Urinary bladder (tissue), 3 donors: ENCODE measurements at regions not wholly inside any gene's neighbourhood (a gene's known extent, or its start where the extent isn't known, plus 50 kb on each side); places are given as distances from the start of the nearest gene placed in this dataset.
"Not testable (repeated sequence)": the region's sequence is repeated elsewhere in the genome, so short reads cannot be mapped to it uniquely, and the experiment has no call there.

Experiments used
- DNase-seq: peaks from one replicate; pipeline ENCODE4 v3.0.0-alpha.2; 2015; ENCODE audit errors: extremely low spot score
- H3K27ac ChIP-seq: one replicate; pipeline ENCODE4 v1.5.1; 2013; ENCODE audit warnings: low read depth, mild to moderate bottlenecking, moderate library complexity
- H3K36me3 ChIP-seq: one replicate; pipeline ENCODE4 v1.6.1; 2013; ENCODE audit warnings: mild to moderate bottlenecking, moderate library complexity; ENCODE audit not compliant: insufficient read depth
- H3K4me1 ChIP-seq: one replicate; pipeline ENCODE4 v1.6.1; 2013; ENCODE audit warnings: mild to moderate bottlenecking, moderate library complexity; ENCODE audit not compliant: insufficient read depth
- H3K4me3 ChIP-seq: one replicate; pipeline ENCODE4 v1.5.1; 2013; ENCODE audit warnings: low read depth, low read length
- WGBS: extraction: QIAGEN DNeasy Blood & Tissue Kit; methylation state at CpG from one replicate; pipeline ENCODE4 v1.1.7; 2013; 5-methylcytosine and 5-hydroxymethylcytosine counted together
- donor health status: healthy with polysubstance abuse.
- donor health status: healthy.

- not testable (repeated sequence) for H3K4me3 ChIP-seq, H3K36me3 ChIP-seq, H3K4me1 ChIP-seq, H3K27ac ChIP-seq, DNase-seq
- 87% methylated on average over 32 of the region's 32 CpGs for WGBS
Measured at GRCh38 chr15:77896147-77897112, 181.1 kb downstream of the TBC1D2B start.

- H3K4me3 ChIP-seq, result no peak overlapping the region
- no peak for DNase-seq
- no peak overlapping the region for H3K27ac ChIP-seq
- H3K4me1 ChIP-seq, result no peaks in the 10 kb centered on the region
- H3K36me3 ChIP-seq, result no peaks in the 10 kb centered on the region
- WGBS, result 86% methylated on average over 3 of the region's 3 CpGs
Measured at GRCh38 chr15:77895742-77896141, 181.8 kb downstream of the TBC1D2B start.

GRCh38 chr15:77895145-77895544 is 182.4 kb downstream of the TBC1D2B start:
- 67% methylated on average over 4 of the region's 4 CpGs for WGBS
- not testable (repeated sequence) for DNase-seq, H3K4me3 ChIP-seq, H3K4me1 ChIP-seq, H3K36me3 ChIP-seq, H3K27ac ChIP-seq

- H3K27ac ChIP-seq, H3K36me3 ChIP-seq, H3K4me3 ChIP-seq, H3K4me1 ChIP-seq, DNase-seq: not testable (repeated sequence)
- 66% methylated on average over 52 of the region's 52 CpGs for WGBS
Measured at GRCh38 chr15:77893671-77894640, 183.6 kb downstream of the TBC1D2B start.

- not testable (repeated sequence) for H3K36me3 ChIP-seq, H3K4me3 ChIP-seq, DNase-seq, H3K4me1 ChIP-seq, H3K27ac ChIP-seq
- WGBS, result 97% methylated on average over 7 of the region's 7 CpGs
Measured at GRCh38 chr15:77893246-77893645, 184.3 kb downstream of the TBC1D2B start.

- WGBS, result 88% methylated on average over 3 of the region's 3 CpGs
- no peak for DNase-seq
Measured at GRCh38 chr15:77892335-77892734, 185.2 kb downstream of the TBC1D2B start.

GRCh38 chr15:77891862-77892261 is 185.6 kb downstream of the TBC1D2B start:
- not testable (repeated sequence) for H3K27ac ChIP-seq, H3K36me3 ChIP-seq, H3K4me3 ChIP-seq, DNase-seq, H3K4me1 ChIP-seq
- 74% methylated on average over 8 of the region's 8 CpGs for WGBS

More at GRCh38 chr15:77892335-77892734, 185.2 kb downstream of the TBC1D2B start:
- H3K36me3 ChIP-seq, result no peaks in the 10 kb centered on the region
- no peaks in the 10 kb centered on the region for H3K4me1 ChIP-seq
- no peak overlapping the region for H3K4me3 ChIP-seq
- no peak overlapping the region for H3K27ac ChIP-seq

GRCh38 chr15:77890911-77891801 is 186.4 kb downstream of the TBC1D2B start:
- H3K36me3 ChIP-seq, DNase-seq, H3K4me1 ChIP-seq, H3K27ac ChIP-seq, H3K4me3 ChIP-seq: not testable (repeated sequence)
- 27% methylated on average over 19 of the region's 20 CpGs for WGBS

- not testable (repeated sequence) for H3K27ac ChIP-seq, H3K4me3 ChIP-seq, H3K36me3 ChIP-seq, H3K4me1 ChIP-seq, DNase-seq
- 91% methylated on average over 15 of the region's 15 CpGs for WGBS
Measured at GRCh38 chr15:77889828-77890725, 187.4 kb downstream of the TBC1D2B start.

- H3K4me1 ChIP-seq, result no peaks in the 10 kb centered on the region
- DNase-seq, result no peak
- no peak overlapping the region for H3K27ac ChIP-seq
- no peak overlapping the region for H3K4me3 ChIP-seq
- WGBS, result 90% methylated on average over 17 of the region's 17 CpGs
- no peaks in the 10 kb centered on the region for H3K36me3 ChIP-seq
Measured at GRCh38 chr15:77889009-77889806, 188.3 kb downstream of the TBC1D2B start.

GRCh38 chr15:77887563-77888429 is 189.7 kb downstream of the TBC1D2B start:
- H3K27ac ChIP-seq, H3K36me3 ChIP-seq, H3K4me1 ChIP-seq, DNase-seq, H3K4me3 ChIP-seq: not testable (repeated sequence)
- 70% methylated on average over 10 of the region's 16 CpGs for WGBS
